ENCODE measurements at regions not wholly inside any gene's neighbourhood (a gene's known extent, or its start where the extent isn't known, plus 50 kb on each side); places are given as distances from the start of the nearest gene placed in this dataset.

DNA sequence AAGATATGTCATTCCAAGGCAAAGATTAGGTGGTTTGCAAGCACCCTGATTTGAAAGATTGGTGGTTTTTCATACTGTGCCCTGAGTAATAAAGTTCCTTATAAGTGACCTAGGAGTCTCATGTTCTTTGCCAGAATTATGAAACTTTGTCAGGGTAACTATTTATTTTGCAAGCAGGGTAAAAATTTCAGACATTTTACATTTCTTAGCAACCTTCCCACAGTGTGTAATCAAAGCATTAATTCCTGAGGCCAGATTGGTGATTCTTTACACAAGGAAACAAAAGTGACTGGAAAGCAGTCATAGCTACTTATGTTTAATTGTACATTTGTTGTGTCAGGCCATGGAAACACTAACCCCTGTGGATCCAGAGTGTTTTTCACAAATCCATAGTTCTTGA is 998.0 kb upstream of the B3GALT2 start:
- peak; percentile 10 for DNase-seq

DNA sequence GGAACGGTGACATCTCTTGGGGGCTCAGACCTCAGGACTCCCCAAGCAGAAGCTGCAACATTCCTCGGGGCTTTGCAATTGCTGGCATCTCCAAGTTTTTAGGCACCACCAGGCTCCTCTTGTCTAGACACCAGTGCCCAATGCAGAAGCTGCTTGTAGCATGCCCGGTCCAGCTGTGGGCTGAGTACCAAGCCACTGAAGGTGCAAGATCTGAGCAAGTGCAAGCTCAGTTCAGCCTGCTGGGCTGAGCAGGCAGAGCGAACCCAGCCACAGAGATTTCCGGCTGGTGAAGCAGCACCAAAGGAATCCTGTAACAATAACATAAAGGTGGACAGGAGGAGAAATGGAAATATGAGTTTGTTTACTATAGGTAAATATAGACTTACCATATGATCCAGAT is 995.4 kb upstream of the B3GALT2 start:
- DNase-seq, result no peak

- no peak for DNase-seq
These were observed 989.8 kb upstream of the B3GALT2 start for GRCh38 chr1:194176212-194176611.

DNA sequence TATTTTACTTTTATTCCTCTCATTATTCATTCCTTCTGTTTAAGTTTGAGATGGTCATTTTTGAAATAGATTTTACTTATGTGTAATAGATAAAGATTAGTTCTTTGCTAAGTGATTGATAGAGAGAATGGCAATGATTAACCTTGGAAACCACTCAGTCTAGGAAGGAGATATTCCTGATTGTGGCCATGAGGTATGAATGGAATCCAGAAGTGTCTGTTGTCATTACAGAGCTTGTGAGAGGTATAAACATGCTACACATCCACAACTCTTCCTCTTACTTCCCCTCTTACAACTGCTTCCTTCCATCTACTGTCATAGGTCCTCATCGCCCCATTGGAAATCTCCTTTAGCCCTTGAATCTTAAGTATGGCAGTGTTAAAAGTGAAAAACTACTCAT is 988.8 kb upstream of the B3GALT2 start:
- no peak for DNase-seq

GRCh38 chr1:194174528-194174927 is 988.1 kb upstream of the B3GALT2 start:
- no peak for DNase-seq

- no peak for DNase-seq
These were observed 985.2 kb upstream of the B3GALT2 start for GRCh38 chr1:194171596-194171995.

GRCh38 chr1:194167956-194168640 is 981.7 kb upstream of the B3GALT2 start:
- DNase-seq, result no peak

DNA sequence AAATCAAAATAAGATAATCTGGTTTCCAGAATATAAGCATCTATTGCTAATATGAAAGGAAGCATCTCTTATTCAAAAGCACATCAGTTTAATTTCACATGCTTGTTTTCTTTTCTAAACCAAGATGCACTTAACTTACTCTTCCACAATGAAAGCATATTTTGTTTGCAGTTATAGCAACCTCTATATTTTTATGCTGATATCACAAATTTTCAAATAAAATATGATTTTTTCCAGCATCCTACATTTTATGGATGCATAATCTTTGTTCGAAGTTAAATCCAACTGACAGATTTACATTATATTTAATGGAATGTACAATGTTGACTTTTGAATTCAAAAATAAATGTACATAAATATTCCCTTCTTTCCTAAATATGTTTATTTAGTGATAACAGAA is 978.3 kb upstream of the B3GALT2 start:
- DNase-seq, result no peak

DNA sequence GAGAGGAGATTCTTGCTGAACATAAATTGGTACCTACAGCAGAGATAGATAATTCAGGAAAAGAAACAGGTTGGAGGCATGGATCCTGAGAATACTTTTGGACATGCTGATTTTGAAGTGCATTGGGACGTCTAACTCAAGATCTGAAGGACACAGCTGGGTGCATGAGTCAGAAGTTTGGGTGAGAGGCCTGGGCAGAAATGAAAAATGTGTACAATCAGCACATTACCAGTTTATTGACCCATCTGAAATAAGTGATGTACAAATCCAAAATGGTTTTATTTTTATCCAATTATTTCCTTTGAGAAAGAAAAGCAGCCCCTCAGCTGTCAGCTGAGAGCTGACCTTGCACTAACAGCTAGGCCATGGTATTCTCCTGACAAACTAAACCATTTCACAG is 975.2 kb upstream of the B3GALT2 start:
- DNase-seq, result no peak

DNA sequence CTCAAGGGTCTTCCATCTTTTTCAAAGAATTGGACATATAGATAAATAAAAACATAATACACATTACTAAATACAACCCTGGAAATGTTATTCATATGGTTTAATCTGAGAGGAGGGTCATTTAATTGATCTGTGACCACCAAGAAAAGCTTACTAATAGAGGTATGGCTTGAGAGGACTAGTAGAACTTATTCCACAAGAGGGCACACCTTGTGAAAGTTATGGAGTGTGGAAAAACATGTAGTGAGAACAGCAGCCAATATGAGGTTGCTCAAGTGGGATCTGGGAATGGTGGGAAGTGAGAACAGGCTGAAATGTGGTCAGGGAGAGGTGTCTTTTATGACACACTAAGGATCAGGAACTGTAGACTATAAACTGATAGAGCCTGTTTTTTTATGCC is 973.5 kb upstream of the B3GALT2 start:
- no peak for DNase-seq

GRCh38 chr1:194155962-194156361 is 969.5 kb upstream of the B3GALT2 start:
- DNase-seq, result no peak

GRCh38 chr1:194151056-194151455 is 964.6 kb upstream of the B3GALT2 start:
- no peak for DNase-seq

DNA sequence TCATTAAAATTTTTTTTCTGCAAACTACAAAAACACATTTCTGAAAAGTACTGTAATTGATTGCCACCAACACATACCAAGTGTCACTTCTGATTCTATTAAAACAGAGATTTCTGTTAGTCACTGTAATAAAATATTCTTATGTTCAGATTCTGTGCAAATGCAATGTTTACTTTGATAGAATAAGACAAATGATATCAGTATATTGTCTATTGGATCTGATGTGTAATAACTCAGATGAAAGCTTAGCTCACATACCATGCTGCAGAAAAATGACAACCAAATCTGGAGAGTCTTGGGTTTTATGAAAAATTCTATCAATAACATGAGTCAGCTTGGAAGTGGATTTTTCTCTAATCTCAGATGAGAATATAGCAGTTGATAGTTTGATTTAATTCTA is 963.8 kb upstream of the B3GALT2 start:
- DNase-seq, result no peak

- DNase-seq, result no peak
These were observed 946.7 kb upstream of the B3GALT2 start for GRCh38 chr1:194133152-194133551.

GRCh38 chr1:194118086-194118485 is 931.7 kb upstream of the B3GALT2 start:
- no peak for DNase-seq

DNA sequence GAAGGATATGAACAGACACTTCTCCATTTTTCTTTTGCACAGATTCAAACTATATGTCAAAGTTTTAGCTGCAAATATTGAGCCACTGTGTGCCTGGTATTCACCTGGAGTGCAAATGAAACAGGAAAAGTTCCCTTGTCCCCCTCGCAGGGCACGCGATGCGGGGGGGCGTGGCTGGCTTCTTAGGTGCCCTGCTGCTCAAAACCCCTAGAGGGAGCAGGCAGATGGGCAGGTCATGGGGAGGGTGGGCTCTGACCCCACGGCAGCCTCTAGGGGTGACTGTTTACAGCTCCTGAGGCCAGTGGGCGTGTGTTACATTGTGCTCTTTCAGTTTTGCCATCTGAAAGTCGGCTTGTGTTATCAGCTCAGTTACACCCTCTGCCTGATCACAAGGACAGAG is 931.2 kb upstream of the B3GALT2 start:
- no peak for DNase-seq

DNA sequence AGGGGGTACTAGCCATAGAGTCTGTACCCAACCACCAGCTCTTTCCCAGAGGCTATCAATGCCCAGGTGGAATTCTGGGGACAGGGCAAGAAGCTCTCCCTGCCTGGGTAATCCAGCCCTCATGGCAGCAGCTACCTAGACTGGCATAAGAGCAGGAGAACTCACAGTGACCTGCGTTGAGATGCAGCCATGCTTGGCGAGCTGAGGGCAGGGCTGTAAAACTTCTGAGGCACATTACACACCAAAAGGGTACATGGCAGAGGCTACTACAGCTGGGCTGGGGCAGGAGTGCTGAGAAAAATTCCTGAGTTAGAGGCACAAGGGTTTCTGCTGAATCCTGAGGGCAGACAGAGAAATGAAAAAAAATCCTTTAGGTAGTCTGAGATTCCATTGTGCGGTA is 927.9 kb upstream of the B3GALT2 start:
- DNase-seq, result no peak

- DNase-seq, result no peak
These were observed 919.0 kb upstream of the B3GALT2 start for GRCh38 chr1:194105381-194105780.

GRCh38 chr1:194104247-194104844 is 917.9 kb upstream of the B3GALT2 start:
- DNase-seq, result no peak

GRCh38 chr1:194103516-194104246 is 917.3 kb upstream of the B3GALT2 start:
- no peak for DNase-seq

- DNase-seq, result no peak
These were observed 916.7 kb upstream of the B3GALT2 start for GRCh38 chr1:194103101-194103500.

DNA sequence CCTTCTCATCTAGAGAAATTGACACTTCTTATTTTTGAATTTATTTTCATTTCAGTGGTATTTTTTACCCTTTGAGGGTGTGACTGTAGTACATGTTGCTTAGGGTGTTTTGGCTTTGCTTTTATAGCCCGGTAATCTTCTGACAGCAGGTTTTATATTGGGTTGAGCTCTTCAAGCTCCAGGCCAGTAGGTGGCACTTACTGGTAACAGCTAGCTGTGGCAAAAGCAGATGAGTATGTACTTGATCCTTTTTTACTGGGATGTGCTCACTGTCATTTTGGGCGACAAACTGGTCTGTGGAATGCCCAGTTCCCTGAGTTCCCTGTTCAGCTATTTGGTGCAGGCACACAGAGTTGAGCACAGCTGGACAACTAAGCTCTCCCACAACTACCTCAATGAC is 916.2 kb upstream of the B3GALT2 start:
- DNase-seq, result no peak

DNA sequence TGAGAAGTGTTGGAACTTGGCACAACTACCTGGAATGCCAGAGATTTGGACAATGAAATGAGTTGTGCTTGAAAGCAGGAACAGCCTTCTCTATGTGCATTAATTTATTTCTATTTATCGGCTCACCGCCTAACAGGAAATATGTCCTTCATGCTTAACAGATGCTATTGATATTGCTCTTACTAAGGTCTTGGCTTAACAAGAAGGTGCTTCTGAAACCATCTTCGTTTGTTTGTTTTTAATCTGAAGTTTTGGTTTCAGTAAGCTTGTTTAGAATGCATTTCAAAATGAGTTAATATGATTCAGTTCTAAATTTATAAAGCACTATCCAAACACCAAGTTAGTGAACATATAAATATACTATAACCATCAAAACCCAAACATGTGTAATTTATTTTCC is 898.3 kb upstream of the B3GALT2 start:
- no peak for DNase-seq

- no peak for DNase-seq
These were observed 895.0 kb upstream of the B3GALT2 start for GRCh38 chr1:194081444-194081843.
